ENCODE measurements at regions not wholly inside any gene's neighbourhood (a gene's known extent, or its start where the extent isn't known, plus 50 kb on each side); places are given as distances from the start of the nearest gene placed in this dataset.

GRCh38 chr1:4106731-4107130 lies 206.7 kb upstream of the C1orf174 start:
- no peaks in the 10 kb centered on the region for H3K9me3 Mint-ChIP-seq
- H3K36me3 Mint-ChIP-seq: no peaks in the 10 kb centered on the region
- DNase-seq (ENCODE audit: low spot score in 2 of 2) (no peak), ATAC-seq (no peak)
- H3K27ac Mint-ChIP-seq: no peak overlapping the region

GRCh38 chr1:4107291-4107690 lies 207.2 kb upstream of the C1orf174 start:
- H3K9me3 Mint-ChIP-seq: no peaks in the 10 kb centered on the region
- ATAC-seq (no peak), DNase-seq (ENCODE audit: low spot score in 2 of 2) (no peak)
- no peak overlapping the region for H3K27ac Mint-ChIP-seq
- no peaks in the 10 kb centered on the region for H3K36me3 Mint-ChIP-seq

GRCh38 chr1:4108331-4108730 lies 208.3 kb upstream of the C1orf174 start:
- Mint-ChIP-seq H3K27ac (no peak overlapping the region), H3K36me3 (no peaks in the 10 kb centered on the region), H3K9me3 (no peaks in the 10 kb centered on the region)
- no peak for DNase-seq (ENCODE audit: low spot score in 2 of 2)
- ATAC-seq: no peak

- no peaks in the 10 kb centered on the region for H3K36me3 Mint-ChIP-seq
- H3K9me3 Mint-ChIP-seq: peaks cover 0 to under 1% of the 10 kb centered on the region in 2 donors
- DNase-seq (ENCODE audit: low spot score in 2 of 2) (no peak), ATAC-seq (no peak)
- no peak overlapping the region for H3K27ac Mint-ChIP-seq
Observed at GRCh38 chr1:4108758-4109627, 208.9 kb upstream of the C1orf174 start.

GRCh38 chr1:4109628-4109940 lies 209.5 kb upstream of the C1orf174 start:
- peaks cover 0 to 4% of the 10 kb centered on the region in 2 donors for H3K9me3 Mint-ChIP-seq
- no peaks in the 10 kb centered on the region for H3K36me3 Mint-ChIP-seq
- ATAC-seq: no peak
- no peak overlapping the region for H3K27ac Mint-ChIP-seq
- no peak for DNase-seq (ENCODE audit: low spot score in 2 of 2)

- no peak for DNase-seq (ENCODE audit: low spot score in 2 of 2)
- ATAC-seq: no peak
- H3K36me3 Mint-ChIP-seq: no peaks in the 10 kb centered on the region
- peaks cover 0 to 4% of the 10 kb centered on the region in 2 donors for H3K9me3 Mint-ChIP-seq
- H3K27ac Mint-ChIP-seq: no peak overlapping the region
Observed at GRCh38 chr1:4110888-4111287, 210.8 kb upstream of the C1orf174 start.

GRCh38 chr1:4113897-4114296 lies 213.8 kb upstream of the C1orf174 start:
- no peak for ATAC-seq
- no peak for DNase-seq (ENCODE audit: low spot score in 2 of 2)
- Mint-ChIP-seq H3K27ac (no peak overlapping the region), H3K36me3 (no peaks in the 10 kb centered on the region), H3K9me3 (peaks cover 0 to 4% of the 10 kb centered on the region in 2 donors)

- no peak for DNase-seq (ENCODE audit: low spot score in 2 of 2)
- no peak for ATAC-seq
- Mint-ChIP-seq H3K27ac (no peak overlapping the region), H3K9me3 (peaks cover 0 to 4% of the 10 kb centered on the region in 2 donors), H3K36me3 (no peaks in the 10 kb centered on the region)
Observed at GRCh38 chr1:4115191-4115900, 215.3 kb upstream of the C1orf174 start.

- ATAC-seq (no peak), DNase-seq (ENCODE audit: low spot score in 2 of 2) (no peak)
- Mint-ChIP-seq H3K27ac (no peak overlapping the region), H3K36me3 (no peaks in the 10 kb centered on the region), H3K9me3 (peaks cover 0 to 4% of the 10 kb centered on the region in 2 donors)
Observed at GRCh38 chr1:4117196-4117595, 217.1 kb upstream of the C1orf174 start.

GRCh38 chr1:4118746-4119515 lies 218.9 kb upstream of the C1orf174 start:
- H3K27ac Mint-ChIP-seq: no peak overlapping the region
- H3K36me3 Mint-ChIP-seq: no peaks in the 10 kb centered on the region
- ATAC-seq: no peak
- DNase-seq (ENCODE audit: low spot score in 2 of 2): peak in 1 of 2 donors; percentile 21
- peaks cover 0 to 4% of the 10 kb centered on the region in 2 donors for H3K9me3 Mint-ChIP-seq

GRCh38 chr1:4119516-4120220 lies 219.6 kb upstream of the C1orf174 start:
- DNase-seq (ENCODE audit: low spot score in 2 of 2): peak in 1 of 2 donors; percentile 41
- Mint-ChIP-seq H3K9me3 (no peaks in the 10 kb centered on the region), H3K27ac (no peak overlapping the region), H3K36me3 (no peaks in the 10 kb centered on the region)
- ATAC-seq: no peak

- no peaks in the 10 kb centered on the region for H3K9me3 Mint-ChIP-seq
- H3K36me3 Mint-ChIP-seq: no peaks in the 10 kb centered on the region
- DNase-seq (ENCODE audit: low spot score in 2 of 2) (peak in 1 of 2 donors; percentile 23), ATAC-seq (no peak)
- H3K27ac Mint-ChIP-seq: no peak overlapping the region
Observed at GRCh38 chr1:4120557-4121292, 220.7 kb upstream of the C1orf174 start.

- Mint-ChIP-seq H3K9me3 (no peaks in the 10 kb centered on the region), H3K27ac (no peak overlapping the region), H3K36me3 (no peaks in the 10 kb centered on the region)
- DNase-seq (ENCODE audit: low spot score in 2 of 2): peak in 1 of 2 donors; percentile 16
- no peak for ATAC-seq
Observed at GRCh38 chr1:4121293-4121684, 221.2 kb upstream of the C1orf174 start.

GRCh38 chr1:4121834-4122512 lies 221.9 kb upstream of the C1orf174 start:
- Mint-ChIP-seq H3K36me3 (no peaks in the 10 kb centered on the region), H3K27ac (no peak overlapping the region), H3K9me3 (no peaks in the 10 kb centered on the region)
- DNase-seq (ENCODE audit: low spot score in 2 of 2) (peak in 1 of 2 donors; percentile 25), ATAC-seq (no peak)

- Mint-ChIP-seq H3K27ac (no peak overlapping the region), H3K9me3 (no peaks in the 10 kb centered on the region), H3K36me3 (no peaks in the 10 kb centered on the region)
- DNase-seq (ENCODE audit: low spot score in 2 of 2) (peak in 1 of 2 donors; percentile 41), ATAC-seq (no peak)
Observed at GRCh38 chr1:4122513-4123160, 222.6 kb upstream of the C1orf174 start.
